ENCODE measurements at regions not wholly inside any gene's neighbourhood (a gene's known extent, or its start where the extent isn't known, plus 50 kb on each side); places are given as distances from the start of the nearest gene placed in this dataset.
A peak's percentile ranks its signal among the peaks of the same experiment; 100 is the strongest.

DNA sequence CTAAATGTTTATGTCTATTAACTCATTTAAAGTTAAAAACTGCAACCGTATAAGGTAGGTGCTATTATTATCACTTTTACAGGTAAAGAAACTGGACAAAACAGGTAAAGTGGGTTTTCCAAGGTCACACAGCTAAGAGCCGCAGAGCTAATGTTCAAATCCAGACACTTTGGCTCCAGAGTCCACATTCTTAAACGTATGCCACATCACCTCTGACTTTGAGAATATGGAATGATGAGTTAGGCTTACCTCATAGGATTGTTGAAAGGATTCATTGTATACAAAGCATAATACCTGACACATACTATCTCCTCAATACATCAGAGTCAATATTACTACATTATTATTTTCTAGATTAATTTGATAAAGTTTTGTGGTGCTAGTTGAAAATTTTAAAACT lies 240.9 kb upstream of the STT3B start (continued):
- TF ChIP-seq, protein P1, sequence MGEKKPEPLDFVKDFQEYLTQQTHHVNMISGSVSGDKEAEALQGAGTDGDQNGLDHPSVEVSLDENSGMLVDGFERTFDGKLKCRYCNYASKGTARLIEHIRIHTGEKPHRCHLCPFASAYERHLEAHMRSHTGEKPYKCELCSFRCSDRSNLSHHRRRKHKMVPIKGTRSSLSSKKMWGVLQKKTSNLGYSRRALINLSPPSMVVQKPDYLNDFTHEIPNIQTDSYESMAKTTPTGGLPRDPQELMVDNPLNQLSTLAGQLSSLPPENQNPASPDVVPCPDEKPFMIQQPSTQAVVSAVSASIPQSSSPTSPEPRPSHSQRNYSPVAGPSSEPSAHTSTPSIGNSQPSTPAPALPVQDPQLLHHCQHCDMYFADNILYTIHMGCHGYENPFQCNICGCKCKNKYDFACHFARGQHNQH (CRISPR knock-in tag; IDR thresholded peaks at IDR 0.05): no peak
- TF ChIP-seq NFYC (CRISPR knock-in tag; IDR thresholded peaks at IDR 0.05) (no peak), ZBTB21 (CRISPR knock-in tag; IDR thresholded peaks at IDR 0.05) (peak; percentile 70), NCOR1 (IDR thresholded peaks at IDR 0.05; ENCODE audit: borderline replicate concordance, low read length) (peak; percentile 28; the same call in 1 of the 2 replicates), CBX2 (IDR thresholded peaks at IDR 0.05; ENCODE audit: low read depth, low read length) (no peak), CBX2 (CRISPR knock-in tag; IDR thresholded peaks at IDR 0.05; ENCODE audit: low read depth) (no peak), BCL6 (CRISPR knock-in tag; IDR thresholded peaks at IDR 0.05) (no peak), MTF2 (CRISPR knock-in tag; IDR thresholded peaks at IDR 0.05; ENCODE audit: borderline replicate concordance) (no peak), DNMT3B (CRISPR knock-in tag; conservative IDR thresholded peaks at IDR 0.05) (no peak), HNF4G (IDR thresholded peaks at IDR 0.05; ENCODE audit: borderline replicate concordance, low read depth, low read length) (peak; percentile 47; the same call in 1 of the 2 replicates), HNF4G (CRISPR knock-in tag; IDR thresholded peaks at IDR 0.05; ENCODE audit: borderline replicate concordance, low read depth) (no peak)
- TF ChIP-seq, protein P2, sequence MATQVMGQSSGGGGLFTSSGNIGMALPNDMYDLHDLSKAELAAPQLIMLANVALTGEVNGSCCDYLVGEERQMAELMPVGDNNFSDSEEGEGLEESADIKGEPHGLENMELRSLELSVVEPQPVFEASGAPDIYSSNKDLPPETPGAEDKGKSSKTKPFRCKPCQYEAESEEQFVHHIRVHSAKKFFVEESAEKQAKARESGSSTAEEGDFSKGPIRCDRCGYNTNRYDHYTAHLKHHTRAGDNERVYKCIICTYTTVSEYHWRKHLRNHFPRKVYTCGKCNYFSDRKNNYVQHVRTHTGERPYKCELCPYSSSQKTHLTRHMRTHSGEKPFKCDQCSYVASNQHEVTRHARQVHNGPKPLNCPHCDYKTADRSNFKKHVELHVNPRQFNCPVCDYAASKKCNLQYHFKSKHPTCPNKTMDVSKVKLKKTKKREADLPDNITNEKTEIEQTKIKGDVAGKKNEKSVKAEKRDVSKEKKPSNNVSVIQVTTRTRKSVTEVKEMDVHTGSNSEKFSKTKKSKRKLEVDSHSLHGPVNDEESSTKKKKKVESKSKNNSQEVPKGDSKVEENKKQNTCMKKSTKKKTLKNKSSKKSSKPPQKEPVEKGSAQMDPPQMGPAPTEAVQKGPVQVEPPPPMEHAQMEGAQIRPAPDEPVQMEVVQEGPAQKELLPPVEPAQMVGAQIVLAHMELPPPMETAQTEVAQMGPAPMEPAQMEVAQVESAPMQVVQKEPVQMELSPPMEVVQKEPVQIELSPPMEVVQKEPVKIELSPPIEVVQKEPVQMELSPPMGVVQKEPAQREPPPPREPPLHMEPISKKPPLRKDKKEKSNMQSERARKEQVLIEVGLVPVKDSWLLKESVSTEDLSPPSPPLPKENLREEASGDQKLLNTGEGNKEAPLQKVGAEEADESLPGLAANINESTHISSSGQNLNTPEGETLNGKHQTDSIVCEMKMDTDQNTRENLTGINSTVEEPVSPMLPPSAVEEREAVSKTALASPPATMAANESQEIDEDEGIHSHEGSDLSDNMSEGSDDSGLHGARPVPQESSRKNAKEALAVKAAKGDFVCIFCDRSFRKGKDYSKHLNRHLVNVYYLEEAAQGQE (IDR thresholded peaks at IDR 0.05; ENCODE audit: borderline replicate concordance in 1 of 2, low read depth in 1 of 2, low read length in 2 of 2): no peak
- TF ChIP-seq, protein P3, sequence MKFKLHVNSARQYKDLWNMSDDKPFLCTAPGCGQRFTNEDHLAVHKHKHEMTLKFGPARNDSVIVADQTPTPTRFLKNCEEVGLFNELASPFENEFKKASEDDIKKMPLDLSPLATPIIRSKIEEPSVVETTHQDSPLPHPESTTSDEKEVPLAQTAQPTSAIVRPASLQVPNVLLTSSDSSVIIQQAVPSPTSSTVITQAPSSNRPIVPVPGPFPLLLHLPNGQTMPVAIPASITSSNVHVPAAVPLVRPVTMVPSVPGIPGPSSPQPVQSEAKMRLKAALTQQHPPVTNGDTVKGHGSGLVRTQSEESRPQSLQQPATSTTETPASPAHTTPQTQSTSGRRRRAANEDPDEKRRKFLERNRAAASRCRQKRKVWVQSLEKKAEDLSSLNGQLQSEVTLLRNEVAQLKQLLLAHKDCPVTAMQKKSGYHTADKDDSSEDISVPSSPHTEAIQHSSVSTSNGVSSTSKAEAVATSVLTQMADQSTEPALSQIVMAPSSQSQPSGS (CRISPR knock-in tag; IDR thresholded peaks at IDR 0.05): no peak

All from HepG2 (cell line).